Transverse colon (tissue), 4 donors: ENCODE measurements at regions not wholly inside any gene's neighbourhood (a gene's known extent, or its start where the extent isn't known, plus 50 kb on each side); places are given as distances from the start of the nearest gene placed in this dataset.
"Not testable (repeated sequence)": the region's sequence is repeated elsewhere in the genome, so short reads cannot be mapped to it uniquely, and the experiment has no call there.

Source experiments
- DNase-seq: peaks from one replicate; pipeline ENCODE4 v3.0.0-alpha.2; 2019
- H3K27ac ChIP-seq, 4 donors: fragments of 200-600 bp; sonication (generic); 2 replicates each; pipeline ENCODE4 v1.5.1; 2016 to 2018; ENCODE audit warnings: inconsistent platforms in 4 of 4
- H3K27me3 ChIP-seq: fragments of 200-600 bp; sonication (generic); 2 replicates; pipeline ENCODE4 v1.5.1; 2017; ENCODE audit warnings: inconsistent platforms
- H3K36me3 ChIP-seq, 4 donors: fragments of 200-600 bp; sonication (generic); 2 replicates each; pipeline ENCODE4 v1.5.1; 2017 to 2019; ENCODE audit warnings: inconsistent platforms in 4 of 4
- H3K4me1 ChIP-seq, 4 donors: fragments of 200-600 bp; sonication (generic); 2 replicates each; pipeline ENCODE4 v1.5.1; 2017 to 2020; ENCODE audit warnings: inconsistent platforms in 4 of 4
- H3K4me3 ChIP-seq, 4 donors: fragments of 200-600 bp; sonication (generic); 1 replicate in 1 of 4; 2 replicates in 3 of 4; pipeline versions ENCODE4 v1.5.1 to v1.6.1; 2017 to 2019; ENCODE audit warnings: inconsistent platforms in 4 of 4
- H3K9me3 ChIP-seq, 2 donors: fragments of 200-600 bp; sonication (generic); 2 replicates each; pipeline ENCODE4 v1.5.1; 2017 to 2019; ENCODE audit warnings: inconsistent platforms in 2 of 2
- CTCF ChIP-seq, 5 experiments: fragments of 200-600 bp in 3 of 5; fragments of 450-650 bp in 2 of 5; sonication (generic) in 3 of 5; IDR thresholded peaks; 1 replicate in 2 of 5; 2 replicates in 3 of 5; pipeline ENCODE4 v1.5.1; 2016 to 2017; ENCODE audit warnings: antibody characterized with exemption in 5 of 5, inconsistent platforms in 3 of 5, mild to moderate bottlenecking in 2 of 5, moderate library complexity in 1 of 5
- EP300 ChIP-seq: sonication (generic); formaldehyde crosslinking; IDR thresholded peaks from one replicate; pipeline ENCODE4 v1.6.1; 2017; ENCODE audit warnings: antibody characterized with exemption, low read depth
- POLR2A ChIP-seq: fragments of 450-650 bp; IDR thresholded peaks from one replicate; pipeline ENCODE4 v1.6.1; 2016; ENCODE audit warnings: antibody characterized with exemption, mild to moderate bottlenecking, moderate library complexity
- POLR2AphosphoS5 ChIP-seq, 3 donors: sonication (generic); formaldehyde crosslinking; IDR thresholded peaks; one replicate each; pipeline ENCODE4 v1.6.1; 2016; ENCODE audit warnings: antibody characterized with exemption in 3 of 3
- WGBS, 2 donors: methylation state at CpG; one replicate each; pipeline ENCODE4 v1.1.5; 2018; ENCODE audit warnings: low coverage in 1 of 2; 5-methylcytosine and 5-hydroxymethylcytosine counted together
- in situ Hi-C, 4 donors: fragments of 200-750 bp; cut with MboI; loops; one replicate each; pipeline versions ENCODE4 v1.15.0 to v1.15.1; 2017; ENCODE audit warnings: low sequenced_read_pairs in 3 of 4, low pct_ligation_motif_present in 1 of 4, low pct_unique_long_range_greater_than_20kb in 1 of 4
- intact Hi-C: fragments of 100-400 bp; cut with DNase I; formaldehyde crosslinking; loops from one replicate; pipeline ENCODE4 v1.15.1; 2023; ENCODE audit warnings: low total_unique reads

- 54 to 71% methylated on average over 6 to 13 of the region's 13 CpGs for WGBS, 2 donors
- intact Hi-C loops (no loop called here), in situ Hi-C loops (no loop called here)
- Histone ChIP-seq H3K36me3 (no peaks in the 10 kb centered on the region), H3K4me3 (no peak overlapping the region), H3K4me1 (no peaks in the 10 kb centered on the region), H3K27ac (no peak overlapping the region), H3K9me3 (no peaks in the 10 kb centered on the region), H3K27me3 (peaks cover 3% of the 10 kb centered on the region)
- DNase-seq = no peak
- TF ChIP-seq POLR2AphosphoS5 (IDR thresholded peaks at IDR 0.05) (no peak), POLR2A (no peak), CTCF (IDR thresholded peaks at IDR 0.05) (no peak), EP300 (no peak)
These were observed 1007.7 kb downstream of the BRD1 start for GRCh38 chr22:48819961-48820360.

DNA sequence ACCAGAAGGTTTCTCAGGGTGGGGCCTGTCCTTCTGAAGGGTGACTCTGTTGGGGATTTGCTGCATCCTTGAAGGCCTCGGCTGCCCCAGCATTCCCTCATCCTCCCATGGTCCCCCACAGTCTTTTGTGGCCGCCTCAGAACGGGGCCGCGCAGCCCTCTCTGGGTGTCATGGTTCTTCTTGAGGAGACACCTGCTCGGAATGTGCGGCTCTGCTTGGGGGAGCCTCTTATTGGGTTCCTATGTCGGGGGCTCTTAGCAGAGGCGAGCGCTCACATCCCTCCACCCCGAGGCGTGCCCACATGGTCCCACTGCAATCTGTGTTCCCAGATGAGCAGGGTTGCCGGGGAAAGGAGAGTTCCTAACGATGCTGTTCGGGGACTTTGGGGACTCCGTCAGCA is 1008.4 kb downstream of the BRD1 start:
- 91 to 95% methylated on average over 8 to 16 of the region's 16 CpGs for WGBS, 2 donors
- in situ Hi-C loops = no loop called here
- intact Hi-C loops = no loop called here
- no peak for DNase-seq
- Histone ChIP-seq H3K27me3 (peaks cover 3% of the 10 kb centered on the region), H3K4me3 (no peak overlapping the region), H3K27ac (no peak overlapping the region), H3K4me1 (no peaks in the 10 kb centered on the region), H3K9me3 (no peaks in the 10 kb centered on the region), H3K36me3 (no peaks in the 10 kb centered on the region)
- TF ChIP-seq EP300 (no peak), CTCF (IDR thresholded peaks at IDR 0.05) (no peak), POLR2AphosphoS5 (IDR thresholded peaks at IDR 0.05) (no peak), POLR2A (no peak)

GRCh38 chr22:48817491-48817890 is 1010.2 kb downstream of the BRD1 start:
- WGBS, 2 donors = 93 to 100% methylated on average over 3 to 10 of the region's 10 CpGs
- H3K4me1 ChIP-seq, DNase-seq, H3K4me3 ChIP-seq, H3K9me3 ChIP-seq, in situ Hi-C loops, H3K27me3 ChIP-seq, H3K27ac ChIP-seq, H3K36me3 ChIP-seq, intact Hi-C loops: not testable (repeated sequence)

DNA sequence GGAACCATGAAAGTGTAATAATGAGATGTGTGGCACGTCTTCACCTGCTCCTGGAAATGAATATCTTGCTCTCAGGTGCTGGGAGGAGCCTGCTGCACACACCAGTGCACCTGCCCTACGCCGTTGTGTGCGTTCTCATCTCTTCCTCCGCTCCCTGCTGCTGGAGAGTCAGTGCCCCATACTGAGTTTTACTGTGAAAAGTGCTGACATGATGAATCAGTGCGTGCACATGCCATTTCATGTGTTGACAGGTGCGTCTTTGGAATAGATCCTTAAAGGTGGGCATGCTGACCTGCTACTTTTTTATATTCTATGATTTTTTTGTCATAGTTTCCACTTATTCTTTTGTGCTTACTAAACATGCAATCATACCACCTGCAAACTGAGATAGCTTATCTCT is 1015.8 kb downstream of the BRD1 start:
- Histone ChIP-seq H3K27ac (no peak overlapping the region), H3K4me1 (no peaks in the 10 kb centered on the region), H3K4me3 (no peak overlapping the region), H3K9me3 (no peaks in the 10 kb centered on the region), H3K36me3 (no peaks in the 10 kb centered on the region), H3K27me3 (peaks cover 4% of the 10 kb centered on the region)
- in situ Hi-C loops (no loop called here), intact Hi-C loops (no loop called here)
- TF ChIP-seq POLR2A (no peak), CTCF (IDR thresholded peaks at IDR 0.05) (no peak), POLR2AphosphoS5 (IDR thresholded peaks at IDR 0.05) (no peak), EP300 (no peak)
- DNase-seq = no peak
- 82% methylated on average over 7 of the region's 7 CpGs; no CpG with 5 or more reads in 1 of the 2 donors for WGBS, 2 donors
